Progenitor cell of endocrine pancreas (in vitro differentiated cells): ENCODE measurements at regions not wholly inside any gene's neighbourhood (a gene's known extent, or its start where the extent isn't known, plus 50 kb on each side); places are given as distances from the start of the nearest gene placed in this dataset.

Experiments used
- DNase-seq: peaks from one replicate; pipeline ENCODE4 v3.0.0; 2021; ENCODE audit warnings: low spot score; ENCODE audit not compliant: unreplicated experiment
- H3K27ac Mint-ChIP-seq: 2 replicates; pipeline ENCODE4 v1.8.0; 2021; ENCODE audit warnings: mild to moderate bottlenecking, moderate library complexity, mixed read lengths
- H3K27me3 Mint-ChIP-seq: 2 replicates; pipeline ENCODE4 v1.8.0; 2021; ENCODE audit warnings: mixed read lengths
- H3K36me3 Mint-ChIP-seq: 2 replicates; pipeline ENCODE4 v1.8.0; 2022; ENCODE audit warnings: mixed read lengths; ENCODE audit not compliant: insufficient read depth
- H3K4me1 Mint-ChIP-seq: 2 replicates; pipeline ENCODE4 v1.8.0; 2021; ENCODE audit warnings: low read depth, mixed read lengths
- H3K4me3 Mint-ChIP-seq: 2 replicates; pipeline ENCODE4 v1.8.0; 2021; ENCODE audit warnings: low read depth, mild to moderate bottlenecking, moderate library complexity, mixed read lengths
- H3K9me3 Mint-ChIP-seq: 2 replicates; pipeline ENCODE4 v1.8.0; 2021; ENCODE audit warnings: low read depth, mixed read lengths
- TF ChIP-seq, protein P1 (sequence below): fragments of 200-600 bp; sonication (generic); IDR thresholded peaks from one replicate; pipeline ENCODE4 v1.5.0; 2021; ENCODE audit warnings: antibody characterized with exemption, mild to moderate bottlenecking; ENCODE audit not compliant: unreplicated experiment

DNA sequence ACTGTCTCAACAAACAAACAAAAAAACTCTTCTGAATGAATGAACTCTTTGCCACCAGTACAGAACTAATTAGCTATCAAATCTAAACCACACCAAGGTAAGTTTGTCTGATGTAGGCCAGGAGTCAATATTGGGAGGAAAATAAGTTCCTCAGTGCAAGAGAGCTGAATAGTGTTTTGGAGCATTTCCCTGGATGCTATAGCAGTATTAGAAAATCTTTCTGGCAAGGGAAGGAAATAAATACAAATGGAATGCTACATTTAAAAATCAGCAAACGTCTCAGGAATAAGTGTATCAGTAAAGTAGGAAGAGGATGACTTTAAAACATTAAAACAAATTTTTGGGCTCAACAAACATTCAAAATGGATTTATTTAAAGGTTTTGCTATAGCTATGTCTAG lies 81.3 kb upstream of the TMTC4 start:
- TF ChIP-seq, protein P1, sequence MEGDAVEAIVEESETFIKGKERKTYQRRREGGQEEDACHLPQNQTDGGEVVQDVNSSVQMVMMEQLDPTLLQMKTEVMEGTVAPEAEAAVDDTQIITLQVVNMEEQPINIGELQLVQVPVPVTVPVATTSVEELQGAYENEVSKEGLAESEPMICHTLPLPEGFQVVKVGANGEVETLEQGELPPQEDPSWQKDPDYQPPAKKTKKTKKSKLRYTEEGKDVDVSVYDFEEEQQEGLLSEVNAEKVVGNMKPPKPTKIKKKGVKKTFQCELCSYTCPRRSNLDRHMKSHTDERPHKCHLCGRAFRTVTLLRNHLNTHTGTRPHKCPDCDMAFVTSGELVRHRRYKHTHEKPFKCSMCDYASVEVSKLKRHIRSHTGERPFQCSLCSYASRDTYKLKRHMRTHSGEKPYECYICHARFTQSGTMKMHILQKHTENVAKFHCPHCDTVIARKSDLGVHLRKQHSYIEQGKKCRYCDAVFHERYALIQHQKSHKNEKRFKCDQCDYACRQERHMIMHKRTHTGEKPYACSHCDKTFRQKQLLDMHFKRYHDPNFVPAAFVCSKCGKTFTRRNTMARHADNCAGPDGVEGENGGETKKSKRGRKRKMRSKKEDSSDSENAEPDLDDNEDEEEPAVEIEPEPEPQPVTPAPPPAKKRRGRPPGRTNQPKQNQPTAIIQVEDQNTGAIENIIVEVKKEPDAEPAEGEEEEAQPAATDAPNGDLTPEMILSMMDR = no peak
- H3K4me3 Mint-ChIP-seq = no peak overlapping the region
- no peaks in the 10 kb centered on the region for H3K9me3 Mint-ChIP-seq

GRCh38 chr13:100754459-100754858 lies 79.9 kb upstream of the TMTC4 start:
- H3K27ac Mint-ChIP-seq = no peak overlapping the region
- TF ChIP-seq, protein P1 = no peak
- no peaks in the 10 kb centered on the region for H3K36me3 Mint-ChIP-seq
- H3K9me3 Mint-ChIP-seq = no peaks in the 10 kb centered on the region
- no peaks in the 10 kb centered on the region for H3K27me3 Mint-ChIP-seq
- DNase-seq = no peak
- H3K4me3 Mint-ChIP-seq = no peak overlapping the region
- no peaks in the 10 kb centered on the region for H3K4me1 Mint-ChIP-seq

More for the DNA sequence above, 81.3 kb upstream of the TMTC4 start:
- Mint-ChIP-seq H3K27ac (no peak overlapping the region), H3K4me1 (no peaks in the 10 kb centered on the region), H3K36me3 (no peaks in the 10 kb centered on the region), H3K27me3 (no peaks in the 10 kb centered on the region)
- no peak for DNase-seq

DNA sequence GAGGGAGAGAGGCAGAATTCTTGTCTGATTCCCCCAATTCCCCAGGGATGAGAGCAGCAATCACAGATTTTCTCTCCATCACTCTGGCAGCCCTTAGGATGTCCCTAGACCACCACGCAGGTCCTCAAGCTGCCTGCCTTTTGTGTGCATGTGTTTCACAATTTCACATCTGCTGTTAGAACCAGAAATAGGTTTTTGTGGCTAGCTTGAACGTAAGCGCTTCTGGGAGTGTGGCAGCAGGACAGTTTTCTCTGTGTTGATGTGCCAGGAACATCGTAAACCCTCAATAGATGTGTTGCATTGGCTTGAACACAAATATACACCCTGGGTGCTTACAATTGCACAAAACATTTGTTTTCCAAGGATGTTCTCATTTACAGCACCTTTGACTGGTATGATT lies 78.8 kb upstream of the TMTC4 start:
- TF ChIP-seq, protein P1 = no peak
- no peak for DNase-seq
- Mint-ChIP-seq H3K9me3 (no peaks in the 10 kb centered on the region), H3K27ac (no peak overlapping the region), H3K36me3 (no peaks in the 10 kb centered on the region), H3K4me1 (no peaks in the 10 kb centered on the region), H3K27me3 (no peaks in the 10 kb centered on the region), H3K4me3 (no peak overlapping the region)

DNA sequence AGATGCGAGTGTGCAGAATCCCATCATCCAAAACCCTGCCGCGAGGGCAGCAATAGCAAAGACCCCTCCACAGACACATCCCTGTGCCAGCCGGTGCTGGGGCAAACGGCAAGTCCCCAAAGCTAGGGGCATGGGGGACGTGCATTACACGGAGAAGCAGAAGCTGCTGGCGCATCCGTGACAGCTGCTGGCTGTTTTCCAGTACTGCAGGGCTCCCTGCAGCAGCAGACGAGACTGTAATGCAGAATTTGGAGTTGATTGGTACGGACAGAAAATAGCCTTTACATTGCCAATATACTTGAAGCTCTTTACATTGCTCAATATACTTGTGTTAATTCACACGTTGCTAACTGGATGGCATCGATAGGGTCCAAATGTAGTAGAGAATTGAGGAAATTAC lies 77.2 kb upstream of the TMTC4 start:
- no peaks in the 10 kb centered on the region for H3K36me3 Mint-ChIP-seq
- TF ChIP-seq, protein P1 = no peak
- H3K9me3 Mint-ChIP-seq = no peaks in the 10 kb centered on the region
- H3K4me1 Mint-ChIP-seq = no peaks in the 10 kb centered on the region
- H3K27ac Mint-ChIP-seq = no peak overlapping the region
- H3K4me3 Mint-ChIP-seq = no peak overlapping the region
- H3K27me3 Mint-ChIP-seq = no peaks in the 10 kb centered on the region
- DNase-seq = no peak

DNA sequence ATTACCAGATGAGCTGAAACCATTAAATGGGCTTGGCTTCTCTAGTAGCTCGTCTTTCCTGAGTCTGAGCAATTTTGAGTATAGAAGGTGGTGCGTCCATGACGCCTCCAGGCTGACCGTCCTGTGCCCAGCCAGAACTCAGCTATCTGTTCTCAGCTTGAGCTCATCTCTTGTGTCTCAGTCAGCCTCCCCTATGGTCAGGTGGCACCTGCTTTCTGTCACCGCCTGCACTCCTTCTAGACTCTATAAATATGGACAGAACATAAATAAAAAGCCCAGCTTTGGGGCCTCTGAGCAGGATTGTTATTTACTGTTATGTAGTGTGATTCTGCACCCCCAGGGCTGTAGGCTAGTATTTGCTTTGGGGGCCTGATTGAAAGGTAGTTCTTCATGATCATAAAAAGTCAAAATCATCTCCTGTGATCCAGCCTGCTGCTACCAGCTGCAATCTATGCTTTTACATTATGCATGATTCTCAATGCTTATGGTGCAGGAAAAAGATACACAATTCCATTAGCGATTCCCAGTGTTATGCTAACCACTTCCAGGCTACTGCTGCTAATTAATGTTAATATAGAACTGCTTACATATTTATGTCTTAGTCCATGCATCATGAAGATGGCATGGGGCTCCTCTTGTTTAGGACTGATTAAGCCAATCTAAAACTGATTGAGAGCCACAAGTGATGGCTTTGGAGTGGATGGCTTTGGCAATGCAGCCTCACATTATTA lies 72.5 kb upstream of the TMTC4 start:
- no peaks in the 10 kb centered on the region for H3K4me1 Mint-ChIP-seq
- no peak overlapping the region for H3K27ac Mint-ChIP-seq
- no peak overlapping the region for H3K4me3 Mint-ChIP-seq
- TF ChIP-seq, protein P1 = no peak
- DNase-seq = no peak
- H3K9me3 Mint-ChIP-seq = no peaks in the 10 kb centered on the region
- no peaks in the 10 kb centered on the region for H3K36me3 Mint-ChIP-seq
- no peaks in the 10 kb centered on the region for H3K27me3 Mint-ChIP-seq
